ENCODE measurements at regions not wholly inside any gene's neighbourhood (a gene's known extent, or its start where the extent isn't known, plus 50 kb on each side); places are given as distances from the start of the nearest gene placed in this dataset.

- TF ChIP-seq HNF4A (conservative IDR thresholded peaks at IDR 0.05) (no peak), JUND (IDR thresholded peaks at IDR 0.05) (no peak), HNF4G (IDR thresholded peaks at IDR 0.05) (no peak), CTCF (IDR thresholded peaks at IDR 0.05; ENCODE audit: low read depth, low read length, missing input control) (no peak), ATF3 (IDR thresholded peaks at IDR 0.05) (no peak), SP1 (IDR thresholded peaks at IDR 0.05) (no peak), RAD21 (IDR thresholded peaks at IDR 0.05) (no peak), FOXA1 (IDR thresholded peaks at IDR 0.05) (no peak), ZBTB33 (IDR thresholded peaks at IDR 0.05) (no peak), EGR1 (IDR thresholded peaks at IDR 0.05; ENCODE audit: low read depth in 2 of 2) (no peak)
These were observed 132.0 kb upstream of the SYNPR start for GRCh38 chr3:63146154-63146553.

GRCh38 chr3:63150880-63151279 lies 127.2 kb upstream of the SYNPR start:
- no peaks in the 10 kb centered on the region for H3K4me1 ChIP-seq (ENCODE audit: control insufficient read depth in 4 of 4, insufficient read depth in 4 of 4, low read length in 3 of 4)
- TF ChIP-seq CTCF (IDR thresholded peaks at IDR 0.05; ENCODE audit: low read depth, low read length, missing input control) (no peak), GABPA (IDR thresholded peaks at IDR 0.05 in 1 of 2, conservative IDR thresholded peaks at IDR 0.05 in 1 of 2) (no peak), ATF3 (IDR thresholded peaks at IDR 0.05) (no peak), FOXA1 (IDR thresholded peaks at IDR 0.05) (no peak)
- TF ChIP-seq, protein P1, sequence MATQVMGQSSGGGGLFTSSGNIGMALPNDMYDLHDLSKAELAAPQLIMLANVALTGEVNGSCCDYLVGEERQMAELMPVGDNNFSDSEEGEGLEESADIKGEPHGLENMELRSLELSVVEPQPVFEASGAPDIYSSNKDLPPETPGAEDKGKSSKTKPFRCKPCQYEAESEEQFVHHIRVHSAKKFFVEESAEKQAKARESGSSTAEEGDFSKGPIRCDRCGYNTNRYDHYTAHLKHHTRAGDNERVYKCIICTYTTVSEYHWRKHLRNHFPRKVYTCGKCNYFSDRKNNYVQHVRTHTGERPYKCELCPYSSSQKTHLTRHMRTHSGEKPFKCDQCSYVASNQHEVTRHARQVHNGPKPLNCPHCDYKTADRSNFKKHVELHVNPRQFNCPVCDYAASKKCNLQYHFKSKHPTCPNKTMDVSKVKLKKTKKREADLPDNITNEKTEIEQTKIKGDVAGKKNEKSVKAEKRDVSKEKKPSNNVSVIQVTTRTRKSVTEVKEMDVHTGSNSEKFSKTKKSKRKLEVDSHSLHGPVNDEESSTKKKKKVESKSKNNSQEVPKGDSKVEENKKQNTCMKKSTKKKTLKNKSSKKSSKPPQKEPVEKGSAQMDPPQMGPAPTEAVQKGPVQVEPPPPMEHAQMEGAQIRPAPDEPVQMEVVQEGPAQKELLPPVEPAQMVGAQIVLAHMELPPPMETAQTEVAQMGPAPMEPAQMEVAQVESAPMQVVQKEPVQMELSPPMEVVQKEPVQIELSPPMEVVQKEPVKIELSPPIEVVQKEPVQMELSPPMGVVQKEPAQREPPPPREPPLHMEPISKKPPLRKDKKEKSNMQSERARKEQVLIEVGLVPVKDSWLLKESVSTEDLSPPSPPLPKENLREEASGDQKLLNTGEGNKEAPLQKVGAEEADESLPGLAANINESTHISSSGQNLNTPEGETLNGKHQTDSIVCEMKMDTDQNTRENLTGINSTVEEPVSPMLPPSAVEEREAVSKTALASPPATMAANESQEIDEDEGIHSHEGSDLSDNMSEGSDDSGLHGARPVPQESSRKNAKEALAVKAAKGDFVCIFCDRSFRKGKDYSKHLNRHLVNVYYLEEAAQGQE (IDR thresholded peaks at IDR 0.05), result no peak
- H3K9me3 ChIP-seq (ENCODE audit: control insufficient read depth in 4 of 4, low read length in 3 of 4), result no peaks in the 10 kb centered on the region
- H3K27me3 ChIP-seq (ENCODE audit: control insufficient read depth in 4 of 4, insufficient read depth in 4 of 4, low read length in 3 of 4), result no peaks in the 10 kb centered on the region
- H3K4me3 ChIP-seq (ENCODE audit: low read depth in 1 of 3, low read length in 3 of 3), result no peak overlapping the region
- no peak overlapping the region for H3K27ac ChIP-seq (ENCODE audit: low read depth in 1 of 2, low read length in 2 of 2)
- H3K9ac ChIP-seq (ENCODE audit: low read depth in 1 of 2, low read length in 2 of 2), result no peak overlapping the region
- 70% methylated on average over 3 of the region's 3 CpGs for WGBS
- no peak for DNase-seq (ENCODE audit: low spot score)
- H3K36me3 ChIP-seq (ENCODE audit: control insufficient read depth in 4 of 4, insufficient read depth in 3 of 4, low read depth in 1 of 4, low read length in 3 of 4), result no peaks in the 10 kb centered on the region

More at GRCh38 chr3:63146154-63146553, 132.0 kb upstream of the SYNPR start:
- Histone ChIP-seq H3K4me3 (ENCODE audit: low read depth in 1 of 3, low read length in 3 of 3) (no peak overlapping the region), H3K4me1 (ENCODE audit: control insufficient read depth in 4 of 4, insufficient read depth in 4 of 4, low read length in 3 of 4) (no peaks in the 10 kb centered on the region), H3K36me3 (ENCODE audit: control insufficient read depth in 4 of 4, insufficient read depth in 3 of 4, low read depth in 1 of 4, low read length in 3 of 4) (no peaks in the 10 kb centered on the region), H3K9me3 (ENCODE audit: control insufficient read depth in 4 of 4, low read length in 3 of 4) (peaks cover 0 to 2% (median 0%) of the 10 kb centered on the region in 4 donors), H3K27me3 (ENCODE audit: control insufficient read depth in 4 of 4, insufficient read depth in 4 of 4, low read length in 3 of 4) (no peaks in the 10 kb centered on the region), H3K9ac (ENCODE audit: low read depth in 1 of 2, low read length in 2 of 2) (no peak overlapping the region), H3K27ac (ENCODE audit: low read depth in 1 of 2, low read length in 2 of 2) (no peak overlapping the region)
- 89% methylated on average over 4 of the region's 4 CpGs for WGBS
- no peak for DNase-seq (ENCODE audit: low spot score)

Measured in liver (tissue), 8 donors.